Adrenal gland (tissue), 5 donors: ENCODE measurements at regions not wholly inside any gene's neighbourhood (a gene's known extent, or its start where the extent isn't known, plus 50 kb on each side); places are given as distances from the start of the nearest gene placed in this dataset.

Experiments
- POLR2A ChIP-seq, 2 donors: fragments of 450-650 bp; IDR thresholded peaks; one replicate each; pipeline ENCODE4 v1.6.1; 2017; ENCODE audit warnings: antibody characterized with exemption in 2 of 2, mild to moderate bottlenecking in 2 of 2, moderate library complexity in 1 of 2
- TF ChIP-seq, protein P1 (sequence below), 6 experiments: fragments of 450-650 bp in 4 of 6; fragments of 200-600 bp in 2 of 6; sonication (generic) in 1 of 6; IDR thresholded peaks; 1 replicate in 5 of 6; 2 replicates in 1 of 6; pipeline versions ENCODE4 v1.5.1 to v1.8.0; 2016 to 2021; ENCODE audit warnings: antibody characterized with exemption in 6 of 6, mild to moderate bottlenecking in 2 of 6, moderate library complexity in 1 of 6
- donor health status: DM: no; HTN: no; CAD: no.

DNA sequence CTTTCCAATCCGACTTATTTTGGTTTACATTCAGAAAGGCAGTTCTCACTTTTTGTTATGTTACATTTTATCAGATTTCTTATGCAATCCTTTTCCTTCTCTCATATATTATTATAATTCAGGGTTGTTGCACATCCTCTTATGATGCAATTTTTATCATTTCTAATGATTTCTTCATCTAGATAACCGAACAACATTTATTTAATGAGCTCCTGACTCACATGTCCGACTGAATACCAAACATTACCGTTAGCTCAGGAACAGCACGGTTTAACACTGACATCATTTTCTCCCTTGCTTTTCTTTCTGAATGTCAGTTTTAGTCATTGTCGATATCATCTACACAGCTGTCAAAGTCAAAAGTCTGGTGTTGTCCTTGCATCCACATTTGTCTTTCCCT is 199.2 kb downstream of the BCHE start:
- TF ChIP-seq, protein P1, sequence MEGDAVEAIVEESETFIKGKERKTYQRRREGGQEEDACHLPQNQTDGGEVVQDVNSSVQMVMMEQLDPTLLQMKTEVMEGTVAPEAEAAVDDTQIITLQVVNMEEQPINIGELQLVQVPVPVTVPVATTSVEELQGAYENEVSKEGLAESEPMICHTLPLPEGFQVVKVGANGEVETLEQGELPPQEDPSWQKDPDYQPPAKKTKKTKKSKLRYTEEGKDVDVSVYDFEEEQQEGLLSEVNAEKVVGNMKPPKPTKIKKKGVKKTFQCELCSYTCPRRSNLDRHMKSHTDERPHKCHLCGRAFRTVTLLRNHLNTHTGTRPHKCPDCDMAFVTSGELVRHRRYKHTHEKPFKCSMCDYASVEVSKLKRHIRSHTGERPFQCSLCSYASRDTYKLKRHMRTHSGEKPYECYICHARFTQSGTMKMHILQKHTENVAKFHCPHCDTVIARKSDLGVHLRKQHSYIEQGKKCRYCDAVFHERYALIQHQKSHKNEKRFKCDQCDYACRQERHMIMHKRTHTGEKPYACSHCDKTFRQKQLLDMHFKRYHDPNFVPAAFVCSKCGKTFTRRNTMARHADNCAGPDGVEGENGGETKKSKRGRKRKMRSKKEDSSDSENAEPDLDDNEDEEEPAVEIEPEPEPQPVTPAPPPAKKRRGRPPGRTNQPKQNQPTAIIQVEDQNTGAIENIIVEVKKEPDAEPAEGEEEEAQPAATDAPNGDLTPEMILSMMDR (IDR thresholded peaks at IDR 0.05) = no peak
- no peak for TF ChIP-seq POLR2A (IDR thresholded peaks at IDR 0.05)
